Prostate gland (tissue), 2 donors: ENCODE measurements at regions not wholly inside any gene's neighbourhood (a gene's known extent, or its start where the extent isn't known, plus 50 kb on each side); places are given as distances from the start of the nearest gene placed in this dataset.

Source experiments
- POLR2A ChIP-seq: fragments of 450-650 bp; IDR thresholded peaks from one replicate; pipeline ENCODE4 v1.6.1; 2016; ENCODE audit warnings: antibody characterized with exemption, mild to moderate bottlenecking
- POLR2AphosphoS5 ChIP-seq: sonication (generic); formaldehyde crosslinking; IDR thresholded peaks from one replicate; pipeline ENCODE4 v1.6.1; 2017; ENCODE audit warnings: antibody characterized with exemption
- TF ChIP-seq, protein P1 (sequence below), 4 experiments: fragments of 200-600 bp in 2 of 4; fragments of 450-650 bp in 2 of 4; sonication (generic) in 2 of 4; IDR thresholded peaks; 1 replicate in 3 of 4; 2 replicates in 1 of 4; pipeline ENCODE4 v1.5.1; 2016 to 2019; ENCODE audit warnings: antibody characterized with exemption in 4 of 4, mild to moderate bottlenecking in 2 of 4, moderate library complexity in 2 of 4

DNA sequence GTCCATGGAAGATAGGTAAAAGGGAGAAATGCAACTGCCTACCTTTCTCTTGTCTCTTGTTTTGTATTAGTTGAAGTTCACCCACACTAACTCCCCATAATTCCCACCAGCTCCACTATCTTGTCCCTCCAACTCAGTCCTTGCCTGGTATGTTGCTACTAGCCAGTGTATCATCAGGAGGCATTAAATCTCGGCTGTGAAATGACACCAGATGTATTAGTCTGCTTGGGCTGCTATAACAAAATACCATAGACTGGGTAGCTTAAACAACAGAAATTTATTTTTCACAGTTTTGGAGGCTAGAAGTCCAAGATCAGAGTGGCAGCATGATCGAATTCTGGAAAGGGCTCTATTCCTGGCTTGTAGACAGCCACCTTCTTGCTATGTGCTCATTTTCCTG is 102.3 kb upstream of the WDR72 start:
- TF ChIP-seq, protein P1, sequence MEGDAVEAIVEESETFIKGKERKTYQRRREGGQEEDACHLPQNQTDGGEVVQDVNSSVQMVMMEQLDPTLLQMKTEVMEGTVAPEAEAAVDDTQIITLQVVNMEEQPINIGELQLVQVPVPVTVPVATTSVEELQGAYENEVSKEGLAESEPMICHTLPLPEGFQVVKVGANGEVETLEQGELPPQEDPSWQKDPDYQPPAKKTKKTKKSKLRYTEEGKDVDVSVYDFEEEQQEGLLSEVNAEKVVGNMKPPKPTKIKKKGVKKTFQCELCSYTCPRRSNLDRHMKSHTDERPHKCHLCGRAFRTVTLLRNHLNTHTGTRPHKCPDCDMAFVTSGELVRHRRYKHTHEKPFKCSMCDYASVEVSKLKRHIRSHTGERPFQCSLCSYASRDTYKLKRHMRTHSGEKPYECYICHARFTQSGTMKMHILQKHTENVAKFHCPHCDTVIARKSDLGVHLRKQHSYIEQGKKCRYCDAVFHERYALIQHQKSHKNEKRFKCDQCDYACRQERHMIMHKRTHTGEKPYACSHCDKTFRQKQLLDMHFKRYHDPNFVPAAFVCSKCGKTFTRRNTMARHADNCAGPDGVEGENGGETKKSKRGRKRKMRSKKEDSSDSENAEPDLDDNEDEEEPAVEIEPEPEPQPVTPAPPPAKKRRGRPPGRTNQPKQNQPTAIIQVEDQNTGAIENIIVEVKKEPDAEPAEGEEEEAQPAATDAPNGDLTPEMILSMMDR (IDR thresholded peaks at IDR 0.05) = no peak
- TF ChIP-seq POLR2A = no peak
- TF ChIP-seq POLR2AphosphoS5 = no peak
